OCI-LY7 (cell line): ENCODE measurements at regions not wholly inside any gene's neighbourhood (a gene's known extent, or its start where the extent isn't known, plus 50 kb on each side); places are given as distances from the start of the nearest gene placed in this dataset.

Experiments
- BruUV-seq: library from RNA; stranded (reverse); fragments of 400-500 nt; replicated peaks from 2 replicates; lab custom pipeline; 2021; lab: Mats Ljungman, UMichigan
- CTCF ChIA-PET: fragments of 300-600 bp; sonication (Branson Sonifier 250); formaldehyde crosslinking; loops from one replicate; lab custom pipeline; 2022; ENCODE audit warnings: antibody characterized with exemption; ENCODE audit not compliant: unreplicated experiment; lab: Charles Lee
- POLR2A ChIA-PET: fragments of 300-600 bp; sonication (Branson Sonifier 250); formaldehyde crosslinking; loops from one replicate; lab custom pipeline; 2022; ENCODE audit warnings: antibody characterized with exemption; lab: Charles Lee
- DNase-seq: peaks from one replicate; pipeline ENCODE4 v3.0.0-alpha.2; 2015; ENCODE audit warnings: low spot score
- H2AFZ ChIP-seq: fragments of 200-600 bp; sonication (generic), shearing (Covaris generic); 2 replicates; pipeline ENCODE4 v1.6.1; 2014; ENCODE audit warnings: mild to moderate bottlenecking, antibody characterized with exemption, low read length, moderate library complexity
- H3K27ac ChIP-seq: fragments of 200-600 bp; sonication (generic); 2 replicates; pipeline ENCODE4 v1.5.1; 2014; ENCODE audit warnings: mixed run types, low read depth, mild to moderate bottlenecking, moderate library complexity, low read length, inconsistent platforms; ENCODE audit not compliant: poor library complexity, severe bottlenecking
- H3K36me3 ChIP-seq: fragments of 200-600 bp; sonication (generic); 2 replicates; pipeline ENCODE4 v1.6.1; 2014; ENCODE audit warnings: mild to moderate bottlenecking, antibody characterized with exemption, low read length, moderate library complexity, mixed read lengths; ENCODE audit not compliant: insufficient read depth
- H3K4me1 ChIP-seq: fragments of 200-600 bp; sonication (generic); 2 replicates; pipeline ENCODE4 v1.5.1; 2014; ENCODE audit warnings: mild to moderate bottlenecking, low read length; ENCODE audit not compliant: insufficient read depth, poor library complexity, severe bottlenecking
- H3K4me2 ChIP-seq: fragments of 200-600 bp; sonication (generic); 2 replicates; pipeline ENCODE4 v1.6.1; 2014; ENCODE audit warnings: mild to moderate bottlenecking, low read length
- H3K4me3 ChIP-seq: fragments of 200-600 bp; sonication (generic); 2 replicates; pipeline ENCODE4 v1.5.1; 2014; ENCODE audit warnings: mild to moderate bottlenecking, low read depth, low read length; ENCODE audit not compliant: poor library complexity, severe bottlenecking
- H3K79me2 ChIP-seq: fragments of 200-600 bp; sonication (generic); 2 replicates; pipeline ENCODE4 v1.6.1; 2016; ENCODE audit warnings: low read depth, mild to moderate bottlenecking, low read length, moderate library complexity, mixed read lengths; ENCODE audit not compliant: insufficient read depth
- H3K9me2 ChIP-seq: fragments of 200-600 bp; sonication (generic); 2 replicates; pipeline ENCODE4 v1.6.1; 2016; ENCODE audit warnings: mild to moderate bottlenecking, low read length, mixed read lengths; ENCODE audit not compliant: insufficient read depth
- H3K9me3 ChIP-seq: fragments of 200-600 bp; sonication (generic); 2 replicates; pipeline ENCODE4 v1.6.1; 2014; ENCODE audit warnings: mild to moderate bottlenecking, mixed run types, low read length, mixed read lengths
- H4K20me1 ChIP-seq: fragments of 200-600 bp; sonication (generic); 2 replicates; pipeline ENCODE4 v1.6.1; 2014; ENCODE audit warnings: mild to moderate bottlenecking, antibody characterized with exemption, low read length, moderate library complexity, mixed read lengths; ENCODE audit not compliant: insufficient read depth
- CTCF ChIP-seq: fragments of 200-600 bp; sonication (generic); conservative IDR thresholded peaks from 2 replicates; pipeline ENCODE4 v1.5.1; 2014; ENCODE audit warnings: mild to moderate bottlenecking, antibody characterized with exemption, low read length, moderate library complexity, mixed read lengths
- EZH2phosphoT487 ChIP-seq: fragments of 200-600 bp; sonication (generic); IDR thresholded peaks from 2 replicates; pipeline ENCODE4 v1.6.1; 2018; ENCODE audit warnings: low read depth, borderline replicate concordance, mild to moderate bottlenecking, mixed run types, antibody characterized with exemption, low read length, moderate library complexity, mixed read lengths
- intact Hi-C: fragments of 100-400 bp; cut with micrococcal nuclease; formaldehyde crosslinking; loops from one replicate; pipeline ENCODE4 v1.10.0; 2022; ENCODE audit not compliant: unreplicated experiment

GRCh38 chr6:67646550-67646949 is 988.5 kb upstream of the ADGRB3 start:
- Histone ChIP-seq H2AFZ (no peak overlapping the region), H3K4me2 (no peak overlapping the region), H3K4me3 (no peak overlapping the region), H3K9me2 (no peaks in the 10 kb centered on the region), H3K79me2 (no peaks in the 10 kb centered on the region), H3K27ac (no peak overlapping the region), H3K9me3 (no peaks in the 10 kb centered on the region), H3K4me1 (peaks cover 4% of the 10 kb centered on the region), H4K20me1 (no peaks in the 10 kb centered on the region), H3K36me3 (no peaks in the 10 kb centered on the region)
- no peak for TF ChIP-seq EZH2phosphoT487
- TF ChIP-seq CTCF, result no peak
- no peak for DNase-seq
- CTCF ChIA-PET, result no interaction called here
- intact Hi-C loops, result no loop called here
- no TSS peak for BruUV-seq
- POLR2A ChIA-PET, result interaction anchor here (0.9 to 1.5 kb wide), 3 partner anchors 9 to 201 kb away, joined by 3 to 4 read pairs (median 3); no protein-coding TSS in a partner anchor

GRCh38 chr6:67643281-67643680 is 991.8 kb upstream of the ADGRB3 start:
- Histone ChIP-seq H3K79me2 (no peaks in the 10 kb centered on the region), H4K20me1 (no peaks in the 10 kb centered on the region), H3K4me1 (peaks cover 4% of the 10 kb centered on the region), H3K4me3 (no peak overlapping the region), H3K9me2 (no peaks in the 10 kb centered on the region), H3K9me3 (no peaks in the 10 kb centered on the region), H3K4me2 (no peak overlapping the region), H3K27ac (no peak overlapping the region), H3K36me3 (no peaks in the 10 kb centered on the region), H2AFZ (no peak overlapping the region)
- POLR2A ChIA-PET, result no interaction called here
- intact Hi-C loops, result no loop called here
- CTCF ChIA-PET, result no interaction called here
- no peak for TF ChIP-seq EZH2phosphoT487
- no peak for TF ChIP-seq CTCF
- no TSS peak for BruUV-seq
- no peak for DNase-seq

GRCh38 chr6:67642582-67642981 is 992.5 kb upstream of the ADGRB3 start:
- no peaks in the 10 kb centered on the region for H3K9me2 ChIP-seq
- no peak overlapping the region for H2AFZ ChIP-seq
- no peaks in the 10 kb centered on the region for H3K79me2 ChIP-seq
- intact Hi-C loops, result no loop called here
- TF ChIP-seq CTCF (no peak), EZH2phosphoT487 (no peak)
- no peak overlapping the region for H3K27ac ChIP-seq
- peak; percentile 36 for DNase-seq
- no peaks in the 10 kb centered on the region for H3K36me3 ChIP-seq
- ChIA-PET CTCF (no interaction called here), POLR2A (no interaction called here)
- peaks cover 4% of the 10 kb centered on the region for H3K4me1 ChIP-seq
- no peaks in the 10 kb centered on the region for H4K20me1 ChIP-seq
- BruUV-seq, result no TSS peak
- H3K4me2 ChIP-seq, result no peak overlapping the region
- no peaks in the 10 kb centered on the region for H3K9me3 ChIP-seq
- no peak overlapping the region for H3K4me3 ChIP-seq
